ENCODE measurements at regions not wholly inside any gene's neighbourhood (a gene's known extent, or its start where the extent isn't known, plus 50 kb on each side); places are given as distances from the start of the nearest gene placed in this dataset.

DNA sequence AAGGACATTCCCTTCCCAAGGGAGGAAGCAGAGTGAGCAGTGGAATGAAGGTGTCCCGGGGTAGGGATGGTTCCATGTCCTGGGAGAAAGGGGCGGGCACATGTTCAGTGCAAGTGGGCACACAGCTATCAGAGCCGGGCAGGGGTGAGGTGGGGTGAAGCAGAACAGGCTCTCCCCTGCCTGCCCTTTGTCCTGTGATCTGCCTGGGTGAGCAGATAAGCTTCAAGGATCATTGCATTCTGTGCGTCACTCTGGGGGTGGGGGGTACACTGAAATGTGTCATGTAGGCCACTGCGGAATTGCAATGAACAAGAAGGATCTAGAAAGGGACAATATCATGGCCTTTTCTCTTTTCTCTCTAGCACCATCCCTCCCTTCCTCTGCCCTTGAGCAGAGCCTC is 61.7 kb upstream of the SHB start:
- TF ChIP-seq EP300 (IDR thresholded peaks at IDR 0.05) (no peak), POLR2AphosphoS5 (IDR thresholded peaks at IDR 0.05) (no peak), POLR2A (IDR thresholded peaks at IDR 0.05) (no peak)
- TF ChIP-seq, protein P1, sequence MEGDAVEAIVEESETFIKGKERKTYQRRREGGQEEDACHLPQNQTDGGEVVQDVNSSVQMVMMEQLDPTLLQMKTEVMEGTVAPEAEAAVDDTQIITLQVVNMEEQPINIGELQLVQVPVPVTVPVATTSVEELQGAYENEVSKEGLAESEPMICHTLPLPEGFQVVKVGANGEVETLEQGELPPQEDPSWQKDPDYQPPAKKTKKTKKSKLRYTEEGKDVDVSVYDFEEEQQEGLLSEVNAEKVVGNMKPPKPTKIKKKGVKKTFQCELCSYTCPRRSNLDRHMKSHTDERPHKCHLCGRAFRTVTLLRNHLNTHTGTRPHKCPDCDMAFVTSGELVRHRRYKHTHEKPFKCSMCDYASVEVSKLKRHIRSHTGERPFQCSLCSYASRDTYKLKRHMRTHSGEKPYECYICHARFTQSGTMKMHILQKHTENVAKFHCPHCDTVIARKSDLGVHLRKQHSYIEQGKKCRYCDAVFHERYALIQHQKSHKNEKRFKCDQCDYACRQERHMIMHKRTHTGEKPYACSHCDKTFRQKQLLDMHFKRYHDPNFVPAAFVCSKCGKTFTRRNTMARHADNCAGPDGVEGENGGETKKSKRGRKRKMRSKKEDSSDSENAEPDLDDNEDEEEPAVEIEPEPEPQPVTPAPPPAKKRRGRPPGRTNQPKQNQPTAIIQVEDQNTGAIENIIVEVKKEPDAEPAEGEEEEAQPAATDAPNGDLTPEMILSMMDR (IDR thresholded peaks at IDR 0.05) = no peak
